A673 (cell line): ENCODE measurements at regions not wholly inside any gene's neighbourhood (a gene's known extent, or its start where the extent isn't known, plus 50 kb on each side); places are given as distances from the start of the nearest gene placed in this dataset.

Experiments used
- CTCF ChIP-seq: fragments of 300-800, 200-600 bp; sonication (generic); conservative IDR thresholded peaks from 2 replicates; pipeline ENCODE4 v1.5.1; 2017; ENCODE audit warnings: low read depth, mild to moderate bottlenecking, antibody characterized with exemption, low read length, moderate library complexity, mixed read lengths
- EZH2 ChIP-seq: fragments of 200-600 bp; sonication (generic); IDR thresholded peaks from 2 replicates; pipeline ENCODE4 v1.6.1; 2017; ENCODE audit warnings: borderline replicate concordance, low read depth, mild to moderate bottlenecking, mixed read lengths, antibody characterized with exemption, low read length; ENCODE audit not compliant: poor library complexity, severe bottlenecking

GRCh38 chrX:117095393-117095792 lies 632.6 kb upstream of the CT83 start:
- TF ChIP-seq CTCF (no peak), EZH2 (no peak)
